ENCODE measurements at regions not wholly inside any gene's neighbourhood (a gene's known extent, or its start where the extent isn't known, plus 50 kb on each side); places are given as distances from the start of the nearest gene placed in this dataset.
"Not testable (repeated sequence)": the region's sequence is repeated elsewhere in the genome, so short reads cannot be mapped to it uniquely, and the experiment has no call there.

- no peak for DNase-seq
Measured at GRCh38 chr18:46236156-46236555, 132.0 kb downstream of the HAUS1 start.

GRCh38 chr18:46237891-46238290 is 133.7 kb downstream of the HAUS1 start:
- no peak for DNase-seq

GRCh38 chr18:46239549-46239948 is 135.4 kb downstream of the HAUS1 start:
- DNase-seq: no peak

GRCh38 chr18:46239998-46240397 is 135.8 kb downstream of the HAUS1 start:
- no peak for DNase-seq

- DNase-seq: not testable (repeated sequence)
Measured at GRCh38 chr18:46241393-46241792, 137.2 kb downstream of the HAUS1 start.

GRCh38 chr18:46242183-46242582 is 138.0 kb downstream of the HAUS1 start:
- DNase-seq: no peak

- DNase-seq: no peak
Measured at GRCh38 chr18:46243095-46243494, 138.9 kb downstream of the HAUS1 start.

GRCh38 chr18:46243673-46244072 is 139.5 kb downstream of the HAUS1 start:
- DNase-seq: no peak

- DNase-seq: no peak
Measured at GRCh38 chr18:46246101-46246500, 141.9 kb downstream of the HAUS1 start.

- DNase-seq: no peak
Measured at GRCh38 chr18:46247942-46248341, 143.8 kb downstream of the HAUS1 start.

GRCh38 chr18:46250084-46250811 is 146.1 kb downstream of the HAUS1 start:
- DNase-seq: peak; percentile 64

- DNase-seq: no peak
Measured at GRCh38 chr18:46250812-46251173, 146.6 kb downstream of the HAUS1 start.

- DNase-seq: no peak
Measured at GRCh38 chr18:46252759-46253158, 148.6 kb downstream of the HAUS1 start.

GRCh38 chr18:46253498-46253897 is 149.3 kb downstream of the HAUS1 start:
- DNase-seq: no peak

GRCh38 chr18:46256078-46256477 is 151.9 kb downstream of the HAUS1 start:
- no peak for DNase-seq

GRCh38 chr18:46257366-46257765 is 153.2 kb downstream of the HAUS1 start:
- DNase-seq: no peak

GRCh38 chr18:46260016-46260878 is 156.1 kb downstream of the HAUS1 start:
- DNase-seq: no peak

GRCh38 chr18:46260879-46261143 is 156.6 kb downstream of the HAUS1 start:
- DNase-seq: no peak

GRCh38 chr18:46261799-46262198 is 157.6 kb downstream of the HAUS1 start:
- DNase-seq: no peak

- no peak for DNase-seq
Measured at GRCh38 chr18:46262856-46263255, 158.7 kb downstream of the HAUS1 start.

- no peak for DNase-seq
Measured at GRCh38 chr18:46264255-46264654, 160.1 kb downstream of the HAUS1 start.

GRCh38 chr18:46265196-46266156 is 161.3 kb downstream of the HAUS1 start:
- DNase-seq: no peak

GRCh38 chr18:46266473-46266872 is 162.3 kb downstream of the HAUS1 start:
- DNase-seq: no peak

Measured in CD4-positive, alpha-beta T cell treated with Interleukin-6 for 4 hours (primary cell).